ENCODE measurements at regions not wholly inside any gene's neighbourhood (a gene's known extent, or its start where the extent isn't known, plus 50 kb on each side); places are given as distances from the start of the nearest gene placed in this dataset.

- TF ChIP-seq CTCF (IDR thresholded peaks at IDR 0.05): no peak
- TF ChIP-seq POLR2AphosphoS5 (IDR thresholded peaks at IDR 0.05): no peak
- TF ChIP-seq POLR2A (IDR thresholded peaks at IDR 0.05): no peak
These were observed 1781.1 kb upstream of the SEL1L start for GRCh38 chr14:83314764-83315163.

All from prostate gland (tissue), 2 donors.